DND-41 (cell line): ENCODE measurements at regions not wholly inside any gene's neighbourhood (a gene's known extent, or its start where the extent isn't known, plus 50 kb on each side); places are given as distances from the start of the nearest gene placed in this dataset.

Experiments used
- CTCF ChIP-seq: IDR thresholded peaks from 2 replicates; pipeline ENCODE4 v1.5.1; 2012; ENCODE audit warnings: borderline replicate concordance, low read length, moderate library complexity, mild to moderate bottlenecking; ENCODE audit not compliant: poor library complexity, severe bottlenecking; ENCODE audit errors: extremely low read depth
- EZH2 ChIP-seq: IDR thresholded peaks from 3 replicates; pipeline ENCODE4 v1.6.1; 2012; ENCODE audit warnings: borderline replicate concordance, low read depth, mild to moderate bottlenecking, moderate library complexity, low read length, inconsistent platforms; ENCODE audit not compliant: severe bottlenecking

- no peak for TF ChIP-seq CTCF
- no peak for TF ChIP-seq EZH2
Observed at GRCh38 chr18:37847544-37847943, 281.9 kb upstream of the CELF4 start.
